Fibroblast of the aortic adventitia (primary cell): ENCODE measurements at regions not wholly inside any gene's neighbourhood (a gene's known extent, or its start where the extent isn't known, plus 50 kb on each side); places are given as distances from the start of the nearest gene placed in this dataset.

ENCODE experiments used
- DNase-seq: peaks from one replicate; pipeline ENCODE4 v3.0.0-alpha.2; 2010; ENCODE audit warnings: low read depth
- H3K4me3 ChIP-seq: 2 replicates; pipeline ENCODE4 v1.5.1; 2011; ENCODE audit warnings: low read depth, mild to moderate bottlenecking, control low read depth, low read length, moderate library complexity
- TF ChIP-seq, protein P1 (sequence below): IDR thresholded peaks from 2 replicates; pipeline ENCODE4 v1.5.1; 2011; ENCODE audit warnings: mild to moderate bottlenecking, low read length, control low read depth, inconsistent platforms; ENCODE audit not compliant: insufficient read depth

DNA sequence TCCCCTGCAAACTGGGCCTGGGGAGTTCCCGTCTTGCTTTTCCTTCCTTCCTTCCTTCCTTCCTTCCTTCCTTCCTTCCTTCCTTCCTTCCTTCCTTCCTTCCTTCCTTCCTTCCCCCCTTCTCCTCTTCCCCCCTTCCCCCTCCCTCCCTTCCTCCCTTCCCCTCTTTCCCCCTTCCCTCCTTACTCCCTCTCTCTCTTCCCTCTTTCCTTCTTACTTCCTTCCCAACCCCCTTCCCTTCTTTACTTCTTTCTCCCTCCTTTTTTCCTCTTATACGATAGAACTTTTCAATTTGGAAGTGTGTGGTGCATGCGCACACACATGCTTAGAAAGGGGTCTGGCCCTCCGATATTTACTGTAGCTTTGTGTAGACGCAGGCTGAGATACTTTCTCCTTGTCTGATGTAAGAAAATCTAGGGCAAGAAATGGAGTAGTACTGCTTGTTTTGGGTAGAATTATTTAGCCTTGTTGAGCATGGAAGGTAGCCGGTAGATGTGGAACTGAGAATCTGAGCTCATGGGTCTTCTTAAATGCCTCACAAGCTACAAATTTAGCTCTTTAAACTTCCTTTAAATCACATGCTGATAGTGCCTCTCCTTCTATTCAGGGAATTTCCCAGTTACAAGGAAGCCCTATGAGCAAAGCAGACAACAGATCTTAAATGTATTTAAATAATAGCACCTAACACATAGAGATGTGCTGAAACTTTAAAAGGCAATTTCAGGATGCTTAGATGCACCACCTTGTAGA is 189.6 kb downstream of the GPAT3 start:
- DNase-seq: no peak
- no peak overlapping the region for H3K4me3 ChIP-seq
- TF ChIP-seq, protein P1, sequence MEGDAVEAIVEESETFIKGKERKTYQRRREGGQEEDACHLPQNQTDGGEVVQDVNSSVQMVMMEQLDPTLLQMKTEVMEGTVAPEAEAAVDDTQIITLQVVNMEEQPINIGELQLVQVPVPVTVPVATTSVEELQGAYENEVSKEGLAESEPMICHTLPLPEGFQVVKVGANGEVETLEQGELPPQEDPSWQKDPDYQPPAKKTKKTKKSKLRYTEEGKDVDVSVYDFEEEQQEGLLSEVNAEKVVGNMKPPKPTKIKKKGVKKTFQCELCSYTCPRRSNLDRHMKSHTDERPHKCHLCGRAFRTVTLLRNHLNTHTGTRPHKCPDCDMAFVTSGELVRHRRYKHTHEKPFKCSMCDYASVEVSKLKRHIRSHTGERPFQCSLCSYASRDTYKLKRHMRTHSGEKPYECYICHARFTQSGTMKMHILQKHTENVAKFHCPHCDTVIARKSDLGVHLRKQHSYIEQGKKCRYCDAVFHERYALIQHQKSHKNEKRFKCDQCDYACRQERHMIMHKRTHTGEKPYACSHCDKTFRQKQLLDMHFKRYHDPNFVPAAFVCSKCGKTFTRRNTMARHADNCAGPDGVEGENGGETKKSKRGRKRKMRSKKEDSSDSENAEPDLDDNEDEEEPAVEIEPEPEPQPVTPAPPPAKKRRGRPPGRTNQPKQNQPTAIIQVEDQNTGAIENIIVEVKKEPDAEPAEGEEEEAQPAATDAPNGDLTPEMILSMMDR: no peak

DNA sequence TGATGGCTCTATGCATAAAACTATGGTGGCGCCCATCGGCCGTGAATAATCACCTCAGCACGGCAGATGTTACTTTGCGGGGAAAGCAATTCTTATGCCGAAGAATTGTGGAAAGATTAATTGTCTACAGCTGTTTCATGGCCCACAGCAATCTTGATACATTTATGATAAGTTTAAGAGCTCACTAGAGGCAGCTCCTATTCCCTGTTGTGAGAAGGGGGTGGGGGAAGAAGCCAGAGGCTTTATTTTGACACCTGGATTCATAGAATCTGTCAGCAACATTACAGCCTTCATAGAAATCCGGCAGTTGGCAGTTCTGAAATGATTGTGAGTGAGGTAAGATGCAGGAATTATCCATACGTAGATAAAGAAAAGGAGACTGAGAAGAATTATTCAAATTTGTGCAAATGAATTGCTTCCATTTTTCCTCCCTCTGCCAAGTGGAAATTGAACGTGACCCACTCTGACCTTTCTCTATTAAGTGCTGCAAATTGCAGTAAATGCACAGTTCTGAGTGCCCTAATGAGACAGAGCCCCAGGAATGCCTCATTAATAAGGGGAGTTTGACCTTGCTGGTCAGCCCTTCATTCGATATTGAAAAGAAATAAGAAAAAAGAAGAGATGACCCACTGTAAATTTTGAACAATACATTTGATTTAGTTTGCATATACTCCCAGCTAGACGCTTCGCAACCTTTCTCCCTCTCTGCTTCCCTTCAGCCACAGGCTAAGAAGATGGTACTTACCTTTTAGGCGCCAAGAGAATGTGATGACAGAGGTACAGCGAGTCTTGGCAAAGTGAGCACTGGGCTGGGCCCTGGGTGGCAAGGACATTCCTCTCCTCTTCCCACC is 188.8 kb downstream of the GPAT3 start:
- TF ChIP-seq, protein P1: no peak
- no peak overlapping the region for H3K4me3 ChIP-seq
- no peak for DNase-seq

DNA sequence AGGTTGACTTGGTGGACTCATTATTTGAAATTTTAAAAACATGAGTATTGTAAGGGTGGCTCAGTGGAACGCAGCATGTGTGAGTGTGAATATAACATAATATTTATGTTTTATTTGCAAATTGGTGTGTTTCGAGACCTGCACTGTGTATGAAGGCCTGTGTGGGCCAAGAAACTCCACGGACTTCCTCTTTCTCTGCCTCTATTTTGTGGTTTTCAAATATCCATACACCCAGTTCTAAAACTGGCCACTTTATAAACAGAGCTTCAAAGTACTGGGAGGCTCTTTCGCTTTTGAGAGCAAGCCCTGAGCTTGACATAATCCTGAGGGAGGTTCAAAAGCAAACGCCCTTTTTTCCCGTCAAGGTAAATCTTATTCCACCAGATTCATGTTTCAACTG is 187.7 kb downstream of the GPAT3 start:
- TF ChIP-seq, protein P1: no peak
- H3K4me3 ChIP-seq: no peak overlapping the region
- DNase-seq: no peak

- TF ChIP-seq, protein P1: no peak
- no peak overlapping the region for H3K4me3 ChIP-seq
- no peak for DNase-seq
Measured at GRCh38 chr4:83722730-83723269, 186.9 kb downstream of the GPAT3 start.

DNA sequence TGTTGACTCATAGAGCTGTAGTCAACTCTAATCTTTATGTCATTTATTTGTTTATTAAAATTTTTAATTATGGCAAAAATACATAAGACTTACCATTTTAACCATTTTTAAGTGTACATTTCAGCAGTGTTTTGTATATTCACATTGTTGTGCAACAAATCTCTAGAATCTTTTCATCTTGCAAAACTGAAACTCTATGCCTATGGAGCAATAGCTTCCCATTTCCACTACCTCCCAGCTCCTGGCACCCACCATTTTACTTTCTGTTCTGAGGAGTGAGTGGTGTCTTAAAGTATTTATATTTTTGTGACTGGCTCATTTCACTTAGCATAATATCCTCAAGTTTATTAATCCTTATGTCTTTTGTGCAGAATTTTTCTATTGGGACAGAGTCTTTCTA is 181.0 kb downstream of the GPAT3 start:
- no peak overlapping the region for H3K4me3 ChIP-seq
- no peak for DNase-seq
- TF ChIP-seq, protein P1: no peak

- no peak for DNase-seq
- no peak overlapping the region for H3K4me3 ChIP-seq
- TF ChIP-seq, protein P1: no peak
Measured at GRCh38 chr4:83712890-83713289, 177.0 kb downstream of the GPAT3 start.
